GM21447 (cell line): ENCODE measurements at regions not wholly inside any gene's neighbourhood (a gene's known extent, or its start where the extent isn't known, plus 50 kb on each side); places are given as distances from the start of the nearest gene placed in this dataset.

Source experiments
- ATAC-seq: cut with Tn5 transposase; IDR thresholded peaks from one replicate; pipeline ENCODE4 v1.9.1; 2021; ENCODE audit not compliant: unreplicated experiment

GRCh38 chr12:105977236-105977635 lies 161.5 kb downstream of the NUAK1 start:
- ATAC-seq, result no peak

GRCh38 chr12:105977652-105978051 lies 161.1 kb downstream of the NUAK1 start:
- no peak for ATAC-seq

GRCh38 chr12:105978276-105978675 lies 160.5 kb downstream of the NUAK1 start:
- no peak for ATAC-seq

DNA sequence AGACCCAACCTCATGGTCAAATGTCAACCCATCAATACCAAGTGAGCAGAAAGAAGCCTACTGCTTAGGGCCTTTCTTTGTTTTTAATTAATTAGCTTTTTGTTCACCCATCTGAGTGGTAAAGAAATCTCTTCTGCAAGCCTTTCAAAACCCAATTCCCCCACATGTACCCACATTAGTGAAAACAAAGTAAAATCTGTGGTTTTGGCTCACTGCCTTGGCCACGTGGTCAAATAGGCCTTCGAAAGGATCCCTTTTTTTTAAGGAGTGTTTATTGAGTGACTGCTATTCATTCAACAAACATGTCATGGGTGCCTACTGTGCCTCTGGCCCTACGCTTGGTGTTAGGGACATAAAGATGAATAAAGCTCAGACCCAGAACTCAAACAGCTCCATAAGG lies 160.1 kb downstream of the NUAK1 start:
- no peak for ATAC-seq

GRCh38 chr12:105980085-105980484 lies 158.7 kb downstream of the NUAK1 start:
- no peak for ATAC-seq

GRCh38 chr12:105980533-105980932 lies 158.2 kb downstream of the NUAK1 start:
- ATAC-seq, result no peak

GRCh38 chr12:105982022-105982421 lies 156.7 kb downstream of the NUAK1 start:
- ATAC-seq, result no peak

- no peak for ATAC-seq
These were observed 155.0 kb downstream of the NUAK1 start for GRCh38 chr12:105983622-105984320.

- ATAC-seq, result no peak
These were observed 153.4 kb downstream of the NUAK1 start for GRCh38 chr12:105985383-105985782.

DNA sequence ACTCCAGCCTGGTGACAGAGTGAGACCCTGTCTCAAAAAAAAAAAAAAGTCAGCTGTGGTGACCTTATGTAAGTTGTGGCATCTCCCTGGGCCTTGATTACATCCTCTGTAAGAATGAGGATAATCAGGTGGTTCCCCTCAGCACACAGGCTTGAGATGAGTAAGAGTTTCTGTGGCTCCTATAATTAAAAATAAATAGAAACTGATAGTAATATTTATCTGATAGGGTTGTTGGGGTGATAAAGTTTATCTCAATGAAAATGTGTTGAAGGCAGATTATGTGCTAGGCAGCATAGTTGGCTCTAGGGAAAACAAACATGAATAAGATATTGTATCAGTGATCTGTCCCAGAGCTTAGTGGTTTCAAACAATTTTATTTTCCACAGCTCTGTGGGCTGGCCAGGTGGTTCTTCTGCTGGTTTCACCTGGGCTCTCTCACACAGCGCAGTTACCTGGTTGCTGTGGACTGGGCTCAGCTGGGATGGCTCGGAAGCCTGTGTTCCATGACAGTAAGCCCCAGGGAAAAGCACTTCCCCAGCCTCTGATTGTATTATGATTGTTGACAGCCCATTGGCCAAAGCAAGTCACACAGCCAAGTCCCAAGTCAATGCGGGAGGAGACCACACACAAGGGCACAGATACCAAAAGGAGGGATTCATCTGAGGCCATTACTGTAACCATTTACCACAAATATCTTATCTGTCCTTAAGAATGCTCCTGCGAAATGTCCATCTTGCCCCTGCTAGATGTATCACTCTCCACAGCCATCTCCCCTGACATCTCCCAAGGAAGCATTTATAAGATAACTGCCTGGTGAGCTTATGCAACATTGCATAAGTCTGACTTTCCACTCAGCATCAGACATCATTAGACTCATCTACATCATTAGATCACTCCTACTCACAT lies 151.7 kb downstream of the NUAK1 start:
- no peak for ATAC-seq

DNA sequence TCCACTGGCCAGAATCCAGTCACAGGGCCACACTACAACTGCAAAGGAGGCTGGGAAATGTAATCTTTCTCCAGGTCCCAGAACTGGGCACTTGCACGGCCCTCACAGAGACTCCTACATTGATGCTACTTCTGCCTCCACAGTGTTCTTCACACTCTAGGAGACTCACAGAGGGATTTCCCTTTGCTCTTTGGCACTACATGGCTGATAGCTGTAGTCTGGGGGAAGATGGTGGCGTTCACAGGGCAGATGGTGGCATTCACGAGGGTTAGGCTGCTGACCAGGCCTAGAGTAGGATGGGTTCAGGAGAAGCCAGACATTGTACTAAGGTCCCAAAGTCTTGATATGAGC lies 151.1 kb downstream of the NUAK1 start:
- ATAC-seq, result no peak

DNA sequence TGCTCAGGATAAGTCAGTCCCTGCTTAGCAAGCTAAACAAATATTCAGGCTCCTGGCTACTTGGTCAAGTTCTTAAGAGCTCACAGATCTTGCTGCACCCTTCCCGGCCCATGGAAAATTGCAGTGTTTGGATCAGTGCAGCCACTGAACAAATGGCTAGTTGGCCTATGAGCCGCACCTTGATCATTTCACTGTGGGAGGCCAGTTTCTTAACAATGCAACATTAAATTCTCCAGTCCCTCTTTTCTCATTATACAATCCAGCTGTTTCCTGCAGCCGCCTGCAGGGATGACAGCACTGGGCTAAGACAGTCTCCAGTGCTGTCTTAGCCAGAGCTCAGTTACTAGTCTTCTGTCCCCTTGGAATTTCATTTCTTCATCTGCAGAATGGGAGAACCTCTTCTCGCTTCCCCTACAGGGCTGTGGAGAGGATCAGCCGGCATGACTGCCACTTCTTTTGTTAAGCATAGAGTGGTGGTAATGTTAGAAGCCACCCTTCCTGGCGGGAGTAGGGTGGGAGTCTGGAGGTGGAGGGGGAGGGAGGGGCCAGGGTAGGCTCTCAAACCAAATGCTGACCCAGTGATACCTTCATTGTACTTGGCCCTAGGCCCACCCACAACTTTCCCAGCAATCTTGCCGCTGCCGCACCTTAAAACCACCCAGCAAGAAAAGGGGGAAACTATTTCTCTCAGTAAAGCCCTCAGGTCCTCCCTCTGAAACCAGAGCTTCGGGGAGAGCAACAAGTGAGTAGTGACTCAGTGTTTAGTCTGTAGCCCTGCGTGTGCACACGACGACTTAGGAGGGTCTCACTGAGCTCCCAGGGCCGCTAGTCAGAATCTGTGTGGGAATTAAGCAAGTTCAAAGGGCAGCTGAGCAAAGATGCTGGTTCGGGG lies 145.7 kb downstream of the NUAK1 start:
- no peak for ATAC-seq

DNA sequence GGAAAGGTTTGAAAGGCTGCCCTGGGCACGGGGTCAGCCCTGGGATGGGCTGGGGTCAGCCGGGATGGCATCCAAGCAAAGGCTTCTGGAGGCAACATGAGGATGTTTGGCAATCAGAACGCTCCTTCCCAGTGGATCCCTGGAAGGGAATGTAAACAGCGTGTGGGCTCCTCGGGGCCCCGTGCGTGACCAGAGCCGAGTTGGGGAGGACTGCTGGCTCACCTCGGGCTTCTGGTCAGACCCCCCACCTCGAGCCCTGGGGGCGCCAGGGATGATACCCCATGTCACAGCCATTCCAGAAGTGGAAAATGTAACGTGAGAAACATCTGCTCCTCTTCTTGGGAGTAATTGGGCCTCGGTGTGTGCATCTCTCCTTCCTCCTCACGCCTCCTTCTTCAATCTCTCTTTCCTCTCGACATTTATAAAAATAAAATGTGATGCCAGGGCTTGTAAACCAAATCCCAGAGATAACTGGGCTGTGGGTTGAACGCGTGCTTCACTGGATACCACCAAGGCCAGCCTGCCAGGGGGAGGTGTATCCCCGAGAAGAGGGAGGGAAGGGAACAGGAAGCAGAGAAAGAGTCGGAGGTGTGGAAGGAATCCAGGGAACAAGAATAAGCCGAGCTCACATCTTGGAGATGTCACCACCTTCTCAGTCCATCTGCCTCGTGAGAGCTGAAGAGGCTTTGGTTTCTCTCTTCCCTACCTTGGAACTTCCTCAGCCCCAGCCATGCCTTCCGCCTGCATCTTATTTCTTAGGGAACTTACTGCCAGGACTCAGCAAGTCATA lies 144.8 kb downstream of the NUAK1 start:
- ATAC-seq, result no peak

GRCh38 chr12:105995961-105996431 lies 142.8 kb downstream of the NUAK1 start:
- ATAC-seq, result no peak

GRCh38 chr12:105998561-105998960 lies 140.2 kb downstream of the NUAK1 start:
- ATAC-seq, result no peak

DNA sequence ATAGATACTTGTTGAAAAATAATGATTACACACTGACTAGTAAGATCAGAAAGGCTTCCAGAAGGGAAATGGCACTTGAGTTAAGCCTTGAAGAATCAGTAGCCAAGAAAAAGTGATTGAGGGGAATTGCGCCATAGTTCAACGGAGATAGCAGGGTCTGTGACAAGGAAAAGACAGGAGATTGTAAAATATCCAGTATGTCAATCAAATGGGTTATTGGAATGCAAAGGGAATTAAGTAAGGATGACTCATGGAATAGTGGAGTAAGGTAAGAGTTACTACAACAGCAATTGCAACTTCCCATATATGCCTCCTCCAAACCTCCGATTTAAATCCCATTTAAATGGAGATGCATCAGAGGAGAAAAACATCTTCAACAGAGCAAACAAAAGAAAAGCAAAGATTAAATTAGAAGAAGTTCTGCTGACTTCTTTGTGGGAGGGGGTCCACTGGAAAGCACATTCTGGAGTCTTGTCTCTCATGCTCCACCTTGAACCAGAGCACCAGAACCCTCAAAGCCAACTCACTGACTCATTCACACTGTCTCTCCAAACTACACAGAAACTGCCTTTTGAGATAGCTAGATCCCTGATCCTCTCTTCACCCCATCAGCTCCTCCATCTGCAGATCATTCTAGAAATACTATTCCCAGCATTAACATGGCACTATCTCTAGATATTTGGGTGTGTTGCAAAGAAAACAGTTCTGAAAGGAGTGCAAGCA lies 138.2 kb downstream of the NUAK1 start:
- ATAC-seq, result no peak

- no peak for ATAC-seq
These were observed 137.5 kb downstream of the NUAK1 start for GRCh38 chr12:106001105-106001836.

DNA sequence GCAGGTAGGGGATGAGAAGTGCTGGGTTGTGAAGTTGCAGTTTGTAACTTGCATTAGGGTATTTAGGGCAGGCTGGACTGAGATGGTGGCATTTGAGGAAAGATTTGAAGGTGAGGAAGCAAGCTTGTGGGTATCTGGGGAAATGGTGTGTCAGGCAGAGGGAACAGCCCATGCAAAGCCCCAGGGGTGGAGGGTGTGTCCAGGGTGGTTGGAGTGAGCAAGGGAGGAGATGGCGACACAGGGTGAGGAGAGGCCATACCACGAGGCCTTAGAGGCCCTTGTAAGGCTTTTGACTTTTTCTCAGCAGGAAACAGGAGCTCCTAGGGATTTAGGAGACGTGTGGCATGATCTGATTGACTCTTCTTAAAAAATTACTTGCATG lies 136.9 kb downstream of the NUAK1 start:
- ATAC-seq, result no peak

- no peak for ATAC-seq
These were observed 135.5 kb downstream of the NUAK1 start for GRCh38 chr12:106003297-106003696.
